ENCODE measurements at regions not wholly inside any gene's neighbourhood (a gene's known extent, or its start where the extent isn't known, plus 50 kb on each side); places are given as distances from the start of the nearest gene placed in this dataset.

- TF ChIP-seq CTCF (IDR thresholded peaks at IDR 0.05; ENCODE audit: insufficient read depth, low read depth, low read length), result no peak
- TF ChIP-seq EZH2 (IDR thresholded peaks at IDR 0.05; ENCODE audit: insufficient read depth, low read length), result no peak
Observed at GRCh38 chr10:90450797-90451196, 407.0 kb downstream of the HTR7 start.
